B cell (primary cell): ENCODE measurements at regions not wholly inside any gene's neighbourhood (a gene's known extent, or its start where the extent isn't known, plus 50 kb on each side); places are given as distances from the start of the nearest gene placed in this dataset.

Experiments
- CTCF ChIP-seq: fragments of 200-600 bp; IDR thresholded peaks from one replicate; pipeline ENCODE4 v1.8.0; 2022; ENCODE audit warnings: antibody characterized with exemption, mild to moderate bottlenecking
- EZH2 ChIP-seq: IDR thresholded peaks from 2 replicates; pipeline ENCODE4 v1.6.1; 2012; ENCODE audit warnings: borderline replicate concordance, low read depth, mild to moderate bottlenecking, moderate library complexity, low read length; ENCODE audit not compliant: insufficient read depth, poor library complexity, severe bottlenecking

- TF ChIP-seq CTCF (no peak), EZH2 (no peak)
Observed at GRCh38 chr15:81484086-81484955, 110.3 kb upstream of the TMC3 start.
